CD4-positive, CD25-positive, alpha-beta regulatory T cell (primary cell): ENCODE measurements at regions not wholly inside any gene's neighbourhood (a gene's known extent, or its start where the extent isn't known, plus 50 kb on each side); places are given as distances from the start of the nearest gene placed in this dataset.

ENCODE experiments used
- ATAC-seq, 2 donors: fragments of 150-1000 bp; cut with Tn5 transposase; one replicate each; pipeline ENCODE4 v1.10.0; 2021; ENCODE audit warnings: low read depth in 2 of 2, moderate number of reproducible peaks in 2 of 2, moderate library complexity in 1 of 2
- DNase-seq, 3 donors: peaks; one replicate each; pipeline versions ENCODE4 v3.0.0 to v3.0.0-alpha.2; 2012 to 2022; ENCODE audit warnings: mixed read lengths in 1 of 3
- H3K27ac ChIP-seq: one replicate; pipeline ENCODE4 v1.7.0; 2013; ENCODE audit warnings: mild to moderate bottlenecking, low read length; ENCODE audit not compliant: insufficient read depth, poor library complexity, severe bottlenecking
- H3K27me3 ChIP-seq: one replicate; pipeline ENCODE4 v1.7.0; 2013; ENCODE audit warnings: low read length; ENCODE audit not compliant: control insufficient read depth, insufficient read depth
- H3K36me3 ChIP-seq: one replicate; pipeline ENCODE4 v1.7.0; 2013; ENCODE audit warnings: mild to moderate bottlenecking, low read length, moderate library complexity; ENCODE audit not compliant: control insufficient read depth, insufficient read depth
- H3K4me1 ChIP-seq: 2 replicates; pipeline ENCODE4 v1.7.0; 2013; ENCODE audit warnings: mild to moderate bottlenecking, low read length; ENCODE audit not compliant: insufficient read depth, control insufficient read depth, poor library complexity, severe bottlenecking
- H3K4me3 ChIP-seq: one replicate; pipeline ENCODE4 v1.7.0; 2013; ENCODE audit warnings: low read depth, mild to moderate bottlenecking, low read length, moderate library complexity
- H3K9me3 ChIP-seq, 2 experiments: 1 replicate in 1 of 2; 2 replicates in 1 of 2; pipeline ENCODE4 v1.7.0; 2013; ENCODE audit warnings: low read length in 2 of 2, mild to moderate bottlenecking in 1 of 2, moderate library complexity in 1 of 2; ENCODE audit not compliant: control insufficient read depth in 2 of 2
- H3K27ac Mint-ChIP-seq, 3 donors: one replicate each; pipeline ENCODE4 v1.8.0; 2020 to 2022; ENCODE audit warnings: mild to moderate bottlenecking in 3 of 3, mixed read lengths in 3 of 3, moderate library complexity in 2 of 3
- H3K27me3 Mint-ChIP-seq: one replicate; pipeline ENCODE4 v1.8.0; 2022; ENCODE audit warnings: mild to moderate bottlenecking, mixed read lengths
- H3K36me3 Mint-ChIP-seq: one replicate; pipeline ENCODE4 v1.8.0; 2020; ENCODE audit warnings: mixed read lengths
- H3K4me1 Mint-ChIP-seq, 4 donors: one replicate each; pipeline ENCODE4 v1.8.0; 2020 to 2022; ENCODE audit warnings: mixed read lengths in 4 of 4, mild to moderate bottlenecking in 1 of 4
- H3K4me3 Mint-ChIP-seq, 4 donors: one replicate each; pipeline ENCODE4 v1.8.0; 2020 to 2022; ENCODE audit warnings: mild to moderate bottlenecking in 4 of 4, mixed read lengths in 4 of 4, moderate library complexity in 3 of 4
- H3K9me3 Mint-ChIP-seq, 7 donors: one replicate each; pipeline ENCODE4 v1.8.0; 2020 to 2022; ENCODE audit warnings: mixed read lengths in 7 of 7, mild to moderate bottlenecking in 3 of 7, moderate library complexity in 2 of 7

DNA sequence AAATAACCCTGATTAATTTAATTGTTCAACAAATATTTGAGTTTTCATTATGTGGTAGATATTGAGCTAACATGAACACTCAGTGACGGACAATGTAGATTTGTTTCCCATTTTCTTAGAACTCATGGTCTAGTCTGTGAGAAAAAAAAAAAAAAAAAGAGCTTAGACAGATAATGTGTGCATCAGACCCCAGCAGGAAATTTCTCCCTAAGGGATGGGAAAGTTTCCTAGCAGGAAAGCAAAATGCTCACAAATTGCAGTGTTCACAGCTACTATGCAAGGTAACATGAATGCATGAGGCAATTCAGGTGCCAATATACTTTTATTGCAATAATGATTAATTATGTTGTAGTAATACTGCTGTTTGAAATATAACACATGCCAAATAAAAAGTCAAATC, 843.2 kb upstream of the SLIT2 start:
- Mint-ChIP-seq H3K4me1 (no peaks in the 10 kb centered on the region), H3K36me3 (no peaks in the 10 kb centered on the region), H3K27ac (no peak overlapping the region), H3K27me3 (no peaks in the 10 kb centered on the region), H3K4me3 (no peak overlapping the region), H3K9me3 (peaks cover 0 to 23% (median 9%) of the 10 kb centered on the region in 7 donors)
- no peak overlapping the region for H3K4me3 ChIP-seq
- DNase-seq: no peak
- no peaks in the 10 kb centered on the region for H3K36me3 ChIP-seq
- no peak overlapping the region for H3K27ac ChIP-seq
- H3K27me3 ChIP-seq: no peaks in the 10 kb centered on the region
- no peaks in the 10 kb centered on the region for H3K9me3 ChIP-seq
- no peak for ATAC-seq
- H3K4me1 ChIP-seq: no peaks in the 10 kb centered on the region

DNA sequence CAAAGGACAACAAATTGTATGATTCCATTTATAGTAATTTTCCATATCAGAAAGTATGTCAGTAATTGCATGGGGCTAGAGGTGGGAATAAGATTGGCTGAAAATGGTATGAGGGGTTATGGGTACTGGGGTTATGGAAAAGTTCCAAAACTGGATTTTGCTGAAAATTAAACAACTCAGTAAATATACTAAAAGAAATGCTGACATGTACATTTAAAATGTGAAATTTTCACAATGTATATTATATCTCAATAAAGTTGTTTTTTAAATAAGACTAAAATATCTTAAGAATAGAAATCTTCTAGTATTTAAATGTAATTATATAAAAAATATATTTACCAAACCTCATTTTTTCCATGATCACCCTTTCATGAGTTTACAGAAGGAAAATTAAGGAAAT, 844.9 kb upstream of the SLIT2 start:
- Mint-ChIP-seq H3K27ac (no peak overlapping the region), H3K36me3 (no peaks in the 10 kb centered on the region), H3K27me3 (no peaks in the 10 kb centered on the region), H3K4me1 (no peaks in the 10 kb centered on the region), H3K4me3 (no peak overlapping the region), H3K9me3 (peaks cover 0 to 27% (median 11%) of the 10 kb centered on the region in 7 donors)
- H3K9me3 ChIP-seq: peaks cover 0 to 2% of the 10 kb centered on the region in 2 experiments
- H3K4me1 ChIP-seq: no peaks in the 10 kb centered on the region
- DNase-seq (no peak), ATAC-seq (no peak)
- no peaks in the 10 kb centered on the region for H3K36me3 ChIP-seq
- no peaks in the 10 kb centered on the region for H3K27me3 ChIP-seq
- no peak overlapping the region for H3K4me3 ChIP-seq
- H3K27ac ChIP-seq: no peak overlapping the region

DNA sequence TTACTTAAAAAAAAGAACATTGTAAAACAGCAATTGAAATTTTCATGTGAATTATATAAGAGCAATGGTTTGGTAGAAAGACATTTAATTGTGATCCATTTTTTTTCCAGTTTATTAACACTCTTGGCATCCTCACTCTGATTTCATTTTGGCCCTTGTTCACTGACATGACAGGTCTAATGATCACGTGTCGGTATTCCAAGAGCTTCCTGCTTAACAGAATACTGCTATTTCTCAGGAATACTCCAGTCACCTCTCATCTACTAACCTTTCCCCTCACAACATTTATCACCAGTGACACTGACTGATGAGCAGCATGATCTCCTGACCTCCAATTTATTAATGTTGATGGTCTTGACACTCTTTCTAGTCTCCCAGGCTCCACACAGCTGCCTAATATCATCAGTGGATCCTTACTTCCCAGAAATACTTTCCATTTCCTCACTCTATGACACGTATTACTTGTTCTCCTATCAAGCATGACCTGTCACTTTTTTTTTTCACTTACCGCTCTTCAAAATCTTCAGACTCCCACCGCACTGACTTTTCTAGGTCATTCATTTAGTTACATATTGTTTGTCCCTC, 847.8 kb upstream of the SLIT2 start:
- no peaks in the 10 kb centered on the region for H3K27me3 ChIP-seq

DNA sequence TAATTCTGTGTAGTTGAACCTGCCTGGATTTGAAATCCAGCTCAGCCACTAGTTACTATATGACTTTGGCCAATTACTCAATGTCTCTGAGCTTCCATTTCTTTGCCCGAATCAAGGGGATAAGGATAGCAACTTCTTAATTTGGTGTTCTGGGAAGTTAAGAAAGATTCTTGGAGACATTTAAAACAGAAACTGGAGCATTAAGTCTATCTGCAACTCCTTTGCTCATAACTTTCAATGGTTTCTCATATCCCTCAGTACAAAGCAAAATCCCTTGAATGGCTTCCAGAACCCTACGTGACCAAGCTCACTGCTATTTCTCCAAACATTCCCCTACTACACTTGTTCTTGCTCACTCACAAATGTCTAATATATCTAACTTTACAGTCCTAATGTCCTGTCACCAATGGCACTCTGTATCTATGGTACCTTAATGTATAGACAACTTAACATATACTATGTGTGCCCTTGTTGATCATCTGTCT, 849.1 kb upstream of the SLIT2 start:
- Mint-ChIP-seq H3K9me3 (peaks cover 0 to 18% (median 6%) of the 10 kb centered on the region in 7 donors), H3K27ac (no peak overlapping the region), H3K27me3 (no peaks in the 10 kb centered on the region), H3K4me1 (no peaks in the 10 kb centered on the region), H3K36me3 (no peaks in the 10 kb centered on the region), H3K4me3 (no peak overlapping the region)
- H3K27ac ChIP-seq: no peak overlapping the region
- no peaks in the 10 kb centered on the region for H3K36me3 ChIP-seq
- no peak overlapping the region for H3K4me3 ChIP-seq
- DNase-seq (no peak), ATAC-seq (no peak)
- H3K4me1 ChIP-seq: no peaks in the 10 kb centered on the region
- no peaks in the 10 kb centered on the region for H3K27me3 ChIP-seq
- H3K9me3 ChIP-seq: peaks cover 0 to 6% of the 10 kb centered on the region in 2 experiments

More for the DNA sequence above, 847.8 kb upstream of the SLIT2 start:
- no peak overlapping the region for H3K4me3 Mint-ChIP-seq
- no peaks in the 10 kb centered on the region for H3K27me3 Mint-ChIP-seq
- Histone ChIP-seq H3K4me3 (no peak overlapping the region), H3K27ac (no peak overlapping the region), H3K9me3 (peaks cover 0 to 6% of the 10 kb centered on the region in 2 experiments), H3K4me1 (no peaks in the 10 kb centered on the region), H3K36me3 (no peaks in the 10 kb centered on the region)
- no peak overlapping the region for H3K27ac Mint-ChIP-seq
- ATAC-seq (no peak), DNase-seq (no peak)
- H3K36me3 Mint-ChIP-seq: no peaks in the 10 kb centered on the region
- no peaks in the 10 kb centered on the region for H3K4me1 Mint-ChIP-seq
- peaks cover 0 to 25% (median 11%) of the 10 kb centered on the region in 7 donors for H3K9me3 Mint-ChIP-seq

DNA sequence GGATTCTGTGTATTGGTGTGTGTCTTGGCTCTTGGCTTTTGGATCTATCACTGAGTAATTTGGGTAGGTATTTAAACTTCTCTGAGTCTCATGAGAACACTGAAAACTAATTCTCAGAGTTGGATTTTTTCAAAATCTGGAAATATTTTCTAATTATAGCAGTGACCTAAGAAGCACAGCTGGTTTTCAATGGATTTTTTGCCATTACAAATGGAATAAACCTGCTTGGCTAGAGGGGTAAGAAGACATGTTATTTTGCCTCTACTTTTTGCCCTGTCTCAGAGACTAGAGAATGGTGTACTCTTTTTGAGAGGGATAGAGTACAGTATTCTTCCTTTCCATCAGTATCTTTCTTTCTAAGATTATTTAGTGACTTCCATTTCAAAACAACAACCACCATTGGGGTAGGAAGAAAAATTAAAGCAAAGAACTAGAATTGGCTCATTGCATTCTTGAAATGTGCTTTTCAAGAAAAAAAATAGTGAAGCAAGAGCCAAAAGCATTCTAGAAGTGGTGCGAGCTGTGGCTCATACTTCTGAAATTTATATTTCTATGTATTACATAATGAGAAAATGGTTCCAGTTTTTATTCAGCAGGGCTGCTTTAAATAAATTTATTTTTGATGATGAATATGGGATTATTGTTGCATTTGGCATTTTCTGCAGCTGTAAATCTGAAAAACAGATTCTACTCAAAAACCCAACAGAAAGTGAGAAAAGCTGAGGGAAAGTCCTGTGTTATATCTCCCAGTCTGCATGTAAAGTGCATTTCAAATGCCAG, 850.2 kb upstream of the SLIT2 start:
- DNase-seq (no peak), ATAC-seq (no peak)
- Mint-ChIP-seq H3K4me1 (no peaks in the 10 kb centered on the region), H3K27ac (no peak overlapping the region), H3K4me3 (no peak overlapping the region), H3K27me3 (no peaks in the 10 kb centered on the region), H3K36me3 (no peaks in the 10 kb centered on the region), H3K9me3 (peaks cover 0 to 17% (median 8%) of the 10 kb centered on the region in 7 donors)
- Histone ChIP-seq H3K36me3 (no peaks in the 10 kb centered on the region), H3K4me3 (no peak overlapping the region), H3K9me3 (peaks cover 0 to 6% of the 10 kb centered on the region in 2 experiments), H3K27me3 (no peaks in the 10 kb centered on the region), H3K27ac (no peak overlapping the region), H3K4me1 (no peaks in the 10 kb centered on the region)

DNA sequence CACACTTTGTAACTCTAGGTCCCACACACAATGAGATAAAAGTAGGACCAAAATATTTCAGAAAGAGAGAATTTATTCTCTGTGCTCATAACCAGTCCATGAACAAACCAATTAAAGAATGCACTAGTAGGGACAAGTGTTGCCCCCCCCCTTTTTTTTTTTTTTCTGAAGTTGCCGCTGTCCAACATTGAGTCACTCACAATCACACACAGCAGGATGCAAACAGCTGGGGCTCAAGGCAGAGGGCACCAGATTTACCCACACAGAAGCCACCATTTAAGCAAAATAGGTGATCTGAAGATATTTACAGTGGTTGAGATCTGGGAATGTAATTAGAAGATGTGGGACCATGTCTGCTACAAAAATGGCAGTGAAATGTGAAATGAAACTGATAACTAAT, 850.9 kb upstream of the SLIT2 start:
- Histone ChIP-seq H3K36me3 (no peaks in the 10 kb centered on the region), H3K4me1 (no peaks in the 10 kb centered on the region), H3K27ac (no peak overlapping the region), H3K9me3 (peaks cover 0 to 6% of the 10 kb centered on the region in 2 experiments), H3K4me3 (no peak overlapping the region), H3K27me3 (no peaks in the 10 kb centered on the region)
- no peaks in the 10 kb centered on the region for H3K36me3 Mint-ChIP-seq
- H3K27me3 Mint-ChIP-seq: no peaks in the 10 kb centered on the region
- DNase-seq (no peak), ATAC-seq (no peak)
- H3K4me3 Mint-ChIP-seq: no peak overlapping the region
- H3K4me1 Mint-ChIP-seq: no peaks in the 10 kb centered on the region
- no peak overlapping the region for H3K27ac Mint-ChIP-seq
- H3K9me3 Mint-ChIP-seq: peaks cover 0 to 17% (median 6%) of the 10 kb centered on the region in 7 donors

DNA sequence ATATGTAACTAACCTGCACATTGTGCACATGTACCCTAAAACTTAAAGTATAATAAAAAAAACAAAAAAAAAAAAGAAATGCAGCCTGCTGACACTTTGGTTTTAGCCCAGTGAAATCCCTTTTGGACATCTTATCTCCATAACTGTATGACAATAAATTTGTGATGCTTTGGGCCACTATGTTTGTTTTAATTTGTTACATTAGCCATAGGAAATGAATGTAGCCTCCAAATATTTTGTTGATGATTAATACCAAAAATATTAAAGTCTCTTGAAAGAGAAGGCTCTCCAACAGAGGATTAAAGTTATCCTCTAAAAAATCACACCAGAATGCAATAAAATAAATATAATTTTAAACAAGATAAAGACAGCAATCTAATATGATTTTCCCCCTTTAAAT, 852.7 kb upstream of the SLIT2 start:
- Mint-ChIP-seq H3K4me1 (no peaks in the 10 kb centered on the region), H3K27ac (no peak overlapping the region), H3K36me3 (no peaks in the 10 kb centered on the region), H3K27me3 (no peaks in the 10 kb centered on the region), H3K4me3 (no peak overlapping the region), H3K9me3 (peaks cover 0 to 10% (median 6%) of the 10 kb centered on the region in 7 donors)
- no peaks in the 10 kb centered on the region for H3K27me3 ChIP-seq
- H3K27ac ChIP-seq: no peak overlapping the region
- ATAC-seq (no peak), DNase-seq (no peak)
- peaks cover 2 to 9% of the 10 kb centered on the region in 2 experiments for H3K9me3 ChIP-seq
- no peaks in the 10 kb centered on the region for H3K4me1 ChIP-seq
- no peaks in the 10 kb centered on the region for H3K36me3 ChIP-seq
- no peak overlapping the region for H3K4me3 ChIP-seq
